Activated T-helper 1 cell treated with anti-CD3 and anti-CD28 coated beads, Interleukin-2, amount 50 U/mL, for 16 hours (primary cell): ENCODE measurements at regions not wholly inside any gene's neighbourhood (a gene's known extent, or its start where the extent isn't known, plus 50 kb on each side); places are given as distances from the start of the nearest gene placed in this dataset.

Experiments
- DNase-seq, 2 donors: peaks; one replicate each; pipeline ENCODE4 v3.0.0-alpha.2; 2020; ENCODE audit warnings: low read depth in 1 of 2, low spot score in 1 of 2

- no peak for DNase-seq
Observed at GRCh38 chr5:152855441-152855840, 450.4 kb upstream of the NMUR2 start.

- no peak for DNase-seq
Observed at GRCh38 chr5:152861231-152861630, 456.2 kb upstream of the NMUR2 start.

- DNase-seq, result no peak
Observed at GRCh38 chr5:152864447-152864846, 459.4 kb upstream of the NMUR2 start.

GRCh38 chr5:152864991-152865390 is 459.9 kb upstream of the NMUR2 start:
- no peak for DNase-seq

- DNase-seq, result no peak
Observed at GRCh38 chr5:152869971-152870370, 464.9 kb upstream of the NMUR2 start.

- DNase-seq, result no peak
Observed at GRCh38 chr5:152882621-152883020, 477.5 kb upstream of the NMUR2 start.

- DNase-seq, result no peak
Observed at GRCh38 chr5:152883066-152883775, 478.1 kb upstream of the NMUR2 start.

- DNase-seq, result no peak
Observed at GRCh38 chr5:152884006-152884405, 478.9 kb upstream of the NMUR2 start.

GRCh38 chr5:152900332-152900731 is 495.3 kb upstream of the NMUR2 start:
- DNase-seq, result no peak

- no peak for DNase-seq
Observed at GRCh38 chr5:152901754-152902153, 496.7 kb upstream of the NMUR2 start.

GRCh38 chr5:152905286-152905685 is 500.2 kb upstream of the NMUR2 start:
- DNase-seq, result no peak

GRCh38 chr5:152907488-152908245 is 502.6 kb upstream of the NMUR2 start:
- DNase-seq, result no peak

- DNase-seq, result no peak
Observed at GRCh38 chr5:152912924-152913323, 507.8 kb upstream of the NMUR2 start.

- no peak for DNase-seq
Observed at GRCh38 chr5:152932621-152933020, 527.5 kb upstream of the NMUR2 start.

GRCh38 chr5:152933056-152933455 is 528.0 kb upstream of the NMUR2 start:
- DNase-seq, result no peak

GRCh38 chr5:152938630-152939029 is 533.6 kb upstream of the NMUR2 start:
- no peak for DNase-seq

- no peak for DNase-seq
Observed at GRCh38 chr5:152942633-152943336, 537.7 kb upstream of the NMUR2 start.

- DNase-seq, result no peak
Observed at GRCh38 chr5:152953788-152954483, 536.5 kb upstream of the GRIA1 start.

GRCh38 chr5:152956943-152957613 is 533.4 kb upstream of the GRIA1 start:
- no peak for DNase-seq

- DNase-seq, result no peak
Observed at GRCh38 chr5:152978141-152978835, 512.2 kb upstream of the GRIA1 start.
